ENCODE measurements at regions not wholly inside any gene's neighbourhood (a gene's known extent, or its start where the extent isn't known, plus 50 kb on each side); places are given as distances from the start of the nearest gene placed in this dataset.
A peak's percentile ranks its signal among the peaks of the same experiment; 100 is the strongest.

DNA sequence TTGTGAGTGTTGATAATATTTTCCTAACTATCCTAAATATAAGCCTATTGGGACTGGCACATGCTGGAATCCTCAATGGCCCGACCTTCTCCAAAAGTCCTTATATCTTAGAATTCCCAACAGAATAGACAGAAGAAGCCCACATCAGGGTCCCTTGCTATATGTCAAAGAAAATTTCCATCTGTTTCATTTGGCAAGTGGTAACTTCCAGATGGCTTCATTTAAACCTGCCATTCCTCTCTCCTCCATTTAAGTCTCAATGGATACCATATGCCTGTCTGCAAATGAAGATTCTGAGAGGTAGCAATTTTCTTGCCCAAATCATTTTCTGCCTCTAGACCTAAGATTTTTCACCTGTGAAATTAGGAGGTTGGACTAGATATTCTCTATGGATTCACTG lies 73.1 kb upstream of the KCNA4 start:
- no peak for DNase-seq

DNA sequence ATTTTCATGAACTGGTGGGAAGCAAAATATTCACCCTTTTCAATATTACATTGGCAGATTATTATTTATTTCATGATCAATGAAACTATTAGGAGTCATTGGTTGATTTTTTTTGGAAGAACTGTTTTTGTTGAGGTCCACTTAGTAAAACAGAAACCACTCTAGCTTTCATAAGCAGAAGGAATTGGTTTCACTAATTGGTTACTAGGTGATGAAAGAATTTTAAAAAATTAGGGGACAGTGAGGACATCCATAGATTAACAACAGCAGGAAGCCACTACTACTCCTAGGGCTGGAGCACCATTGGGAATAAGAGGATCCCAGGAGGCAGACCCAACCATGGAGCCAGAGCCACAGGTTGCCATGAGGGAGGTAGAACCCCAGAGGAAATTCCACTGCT lies 74.4 kb upstream of the KCNA4 start:
- DNase-seq, result no peak

- DNase-seq, result no peak
Observed at GRCh38 chr11:30091737-30092136, 74.9 kb upstream of the KCNA4 start.

GRCh38 chr11:30092518-30092917 lies 75.7 kb upstream of the KCNA4 start:
- DNase-seq, result no peak

DNA sequence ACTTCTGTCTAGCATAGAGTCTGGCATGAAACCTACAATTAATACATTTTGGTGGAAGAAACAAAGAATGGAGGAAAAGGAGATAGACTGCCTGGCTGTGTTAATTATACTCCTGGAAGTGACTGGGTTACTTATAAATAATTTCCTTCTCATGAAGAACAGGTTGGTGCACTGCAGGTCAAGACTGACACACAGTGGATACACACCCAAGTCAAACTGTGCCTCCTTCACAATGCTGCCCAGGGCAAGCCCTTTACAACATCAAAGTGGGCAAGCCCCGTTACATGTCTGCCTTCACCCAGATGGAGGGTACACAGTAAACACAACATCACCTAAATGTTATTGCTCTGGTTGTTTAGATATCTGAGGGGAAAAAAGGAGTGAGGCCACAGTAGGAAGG lies 83.7 kb upstream of the KCNA4 start:
- DNase-seq, result no peak

- DNase-seq, result no peak
Observed at GRCh38 chr11:30106222-30107181, 89.7 kb upstream of the KCNA4 start.

GRCh38 chr11:30107899-30108298 lies 91.1 kb upstream of the KCNA4 start:
- no peak for DNase-seq

- no peak for DNase-seq
Observed at GRCh38 chr11:30109774-30110173, 92.9 kb upstream of the KCNA4 start.

GRCh38 chr11:30110691-30111090 lies 93.9 kb upstream of the KCNA4 start:
- no peak for DNase-seq

DNA sequence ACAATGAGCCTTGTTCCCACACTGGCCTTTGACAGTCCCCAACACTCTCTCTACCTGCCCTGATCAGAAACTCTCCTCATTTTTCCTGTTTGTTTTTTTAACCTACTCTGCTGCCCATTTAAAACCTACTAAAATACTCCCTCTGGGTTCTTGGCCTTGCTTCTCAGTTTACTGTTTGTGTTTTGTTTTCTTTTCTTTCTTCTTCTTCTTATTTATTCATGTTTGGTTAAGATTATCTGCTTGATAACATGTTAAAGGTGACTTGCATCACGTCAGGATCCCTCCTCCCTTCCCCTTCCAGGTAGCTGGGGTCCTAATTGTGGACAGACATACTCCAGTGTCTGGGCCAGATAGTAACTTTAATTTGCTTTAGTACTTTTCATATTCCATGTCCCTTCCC lies 95.0 kb upstream of the KCNA4 start:
- DNase-seq, result no peak

- DNase-seq, result no peak
Observed at GRCh38 chr11:30113326-30113898, 96.6 kb upstream of the KCNA4 start.

DNA sequence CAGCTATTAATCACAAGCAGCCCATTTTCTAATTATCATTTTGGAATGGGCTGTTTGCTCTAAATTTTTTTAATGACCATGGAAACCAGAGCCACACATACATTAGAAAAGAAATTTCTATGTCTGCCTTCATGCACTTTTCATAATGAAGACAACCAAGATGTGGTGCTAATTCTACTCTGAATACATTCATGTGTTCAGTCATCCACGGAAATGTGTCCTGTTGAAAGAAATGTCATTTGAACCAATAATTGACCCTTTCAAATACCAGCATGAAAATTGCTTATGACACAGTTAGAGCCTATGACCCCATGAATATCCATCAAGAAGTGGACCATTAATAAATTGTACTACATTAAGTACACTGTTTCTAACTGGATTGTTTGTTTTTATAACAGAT lies 99.7 kb upstream of the KCNA4 start:
- DNase-seq, result no peak

GRCh38 chr11:30120045-30120589 lies 103.3 kb upstream of the KCNA4 start:
- DNase-seq, result no peak

- no peak for DNase-seq
Observed at GRCh38 chr11:30125456-30125855, 105.4 kb upstream of the FSHB start.

DNA sequence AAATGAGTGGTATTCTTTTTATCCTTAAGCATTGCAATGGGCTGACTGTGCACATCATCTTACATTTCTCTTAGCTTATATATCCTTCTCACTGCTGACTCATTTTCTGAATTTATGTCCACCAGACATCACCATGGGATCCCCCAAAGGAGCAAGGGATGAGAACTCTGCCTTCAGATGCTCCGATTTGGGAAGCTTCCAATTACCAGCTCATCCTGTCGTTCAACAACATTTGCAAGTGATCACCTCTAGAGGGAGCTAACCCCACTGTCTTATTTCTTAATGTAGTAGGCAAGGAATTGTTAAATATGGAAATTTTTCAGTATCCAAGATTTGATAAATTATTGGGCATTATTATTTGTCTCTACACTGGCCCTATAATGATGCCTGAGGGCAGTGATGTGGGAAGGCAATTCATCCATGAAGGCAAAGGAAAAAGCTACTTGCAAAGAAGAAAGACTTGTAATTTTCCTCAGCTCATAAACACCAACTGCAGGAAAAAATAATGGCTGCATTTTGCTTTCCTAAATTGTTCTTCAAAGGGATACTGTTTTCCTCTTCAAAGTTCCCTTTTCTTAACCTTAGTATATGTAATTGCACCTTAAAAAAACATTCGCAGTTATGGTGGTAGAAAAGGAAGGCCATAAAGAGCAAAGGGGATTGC lies 102.4 kb upstream of the FSHB start:
- peak; percentile 11 for DNase-seq

- no peak for DNase-seq
Observed at GRCh38 chr11:30131535-30131934, 99.3 kb upstream of the FSHB start.

- DNase-seq, result no peak
Observed at GRCh38 chr11:30133281-30133680, 97.5 kb upstream of the FSHB start.

GRCh38 chr11:30143098-30143705 lies 87.6 kb upstream of the FSHB start:
- peak; percentile 27 for DNase-seq

- no peak for DNase-seq
Observed at GRCh38 chr11:30147293-30147692, 83.5 kb upstream of the FSHB start.

DNA sequence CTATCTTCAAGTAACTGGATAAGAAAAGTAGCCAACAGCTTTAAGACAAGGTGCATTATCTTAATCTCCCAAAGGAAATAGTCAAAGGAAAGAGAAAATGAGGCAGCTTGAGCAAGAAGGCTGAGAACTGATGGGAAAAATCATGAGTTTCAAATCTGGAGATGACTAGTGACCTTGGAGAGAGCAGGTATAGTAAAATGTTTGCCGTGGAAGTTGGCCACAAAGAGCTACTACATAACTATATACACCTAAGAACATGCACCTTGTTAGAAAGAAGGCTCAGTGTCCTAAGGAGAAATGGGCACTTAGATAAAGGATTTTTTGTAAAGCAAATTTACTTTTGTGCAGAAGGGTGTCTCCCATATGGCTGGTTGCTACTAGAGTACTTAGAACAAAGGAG lies 80.8 kb upstream of the FSHB start:
- no peak for DNase-seq

GRCh38 chr11:30150425-30150824 lies 80.4 kb upstream of the FSHB start:
- DNase-seq, result no peak

DNA sequence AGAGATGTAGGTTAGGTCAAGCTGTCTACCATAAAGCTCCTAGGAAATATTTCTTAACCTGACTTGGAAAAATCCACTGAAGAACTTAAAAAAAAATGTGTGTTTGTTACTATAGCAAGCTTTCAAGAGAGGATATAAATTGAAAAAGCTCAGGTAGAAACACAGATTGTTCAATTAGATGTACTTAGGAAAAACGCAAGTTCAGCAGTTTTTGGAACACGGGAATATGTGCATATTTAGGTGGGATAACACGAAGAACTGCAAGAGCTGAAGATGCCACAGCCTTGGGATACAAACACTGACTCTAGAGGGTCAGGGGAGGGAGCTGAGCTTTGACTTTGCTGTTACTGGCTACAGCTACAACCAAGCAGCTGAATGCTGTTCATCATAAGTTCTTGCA lies 77.8 kb upstream of the FSHB start:
- DNase-seq, result no peak

DNA sequence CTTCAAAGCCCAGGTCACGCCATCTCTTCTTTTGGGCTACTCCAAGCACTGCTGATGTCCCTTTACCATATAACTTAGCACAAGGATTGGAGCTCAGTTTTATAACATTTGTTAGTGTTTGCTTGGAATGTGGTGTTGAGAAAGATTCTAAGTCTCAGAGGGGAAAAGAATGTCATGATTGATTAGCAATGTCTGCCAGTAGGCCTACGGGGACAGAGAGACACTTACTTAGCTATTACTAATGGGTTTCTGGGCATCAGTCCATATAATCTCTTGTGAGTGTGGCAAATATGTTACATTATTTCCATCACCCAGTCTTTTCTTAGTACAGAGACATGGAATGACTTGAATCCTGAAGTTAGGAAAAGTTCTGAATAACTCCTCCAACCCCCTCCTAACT lies 75.4 kb upstream of the FSHB start:
- no peak for DNase-seq

Measured in activated CD4-positive, alpha-beta T cell treated with anti-CD3 and anti-CD28 coated beads, Interleukin-2, amount 50 U/mL, for 16 hours (primary cell).